Kidney capillary endothelial cell (primary cell): ENCODE measurements at regions not wholly inside any gene's neighbourhood (a gene's known extent, or its start where the extent isn't known, plus 50 kb on each side); places are given as distances from the start of the nearest gene placed in this dataset.
"Not testable (repeated sequence)": the region's sequence is repeated elsewhere in the genome, so short reads cannot be mapped to it uniquely, and the experiment has no call there.

Source experiments
- DNase-seq: peaks from one replicate; pipeline ENCODE4 v3.0.0-alpha.2; 2018; ENCODE audit warnings: low spot score

DNA sequence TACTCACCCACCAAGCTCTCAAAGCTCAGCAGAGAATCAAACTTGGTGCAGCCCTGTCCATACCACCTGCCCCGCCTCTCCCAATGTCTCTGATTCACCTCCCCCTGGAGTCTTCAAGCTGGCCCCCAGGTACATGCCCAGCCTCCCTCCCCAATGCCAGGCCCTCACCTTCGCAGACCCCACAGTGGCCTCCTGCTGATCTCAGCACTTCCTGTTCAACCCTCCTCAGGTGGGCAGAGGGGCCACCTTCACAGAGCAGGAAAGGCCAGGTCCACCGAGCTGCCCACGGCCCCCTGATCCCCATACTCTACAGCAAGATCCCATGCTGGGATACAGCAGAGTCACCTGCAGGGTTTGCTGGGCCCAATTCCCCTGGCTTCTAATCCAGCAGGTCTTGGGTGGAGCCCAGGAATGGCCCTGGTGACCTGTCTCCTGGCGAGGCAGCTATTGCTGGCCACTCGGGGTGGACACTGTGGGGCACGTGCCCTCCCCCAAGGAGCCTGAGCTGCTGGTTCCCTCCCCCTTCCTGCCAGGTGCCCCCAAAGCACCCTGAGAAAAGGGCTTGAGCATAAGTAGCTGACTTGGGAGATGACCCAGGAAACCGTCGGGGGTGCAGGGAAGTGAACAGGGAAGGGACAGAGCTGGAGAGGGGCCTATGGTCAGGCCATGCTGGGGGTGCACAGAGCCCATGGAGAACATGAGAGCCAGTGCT is 150.7 kb downstream of the BRD1 start:
- DNase-seq: no peak

DNA sequence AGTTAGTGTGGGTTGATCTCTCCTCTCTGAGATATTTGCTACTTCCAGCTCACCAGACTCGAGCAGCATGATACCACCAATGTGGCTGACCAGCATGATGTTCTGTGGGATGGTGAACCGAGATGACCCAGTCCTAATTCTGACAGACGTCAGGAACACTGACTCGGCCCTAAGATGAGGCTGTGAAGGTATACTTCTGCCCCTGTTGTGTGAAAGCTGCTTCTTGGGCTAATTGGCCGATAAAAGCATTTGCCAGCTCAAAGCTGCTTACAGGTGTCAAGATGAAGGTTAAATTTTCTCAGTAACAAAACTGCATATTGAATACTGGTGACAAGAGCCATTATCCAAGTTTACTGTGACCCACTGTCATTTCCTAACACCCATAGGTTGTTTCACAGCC is 151.4 kb downstream of the BRD1 start:
- no peak for DNase-seq

DNA sequence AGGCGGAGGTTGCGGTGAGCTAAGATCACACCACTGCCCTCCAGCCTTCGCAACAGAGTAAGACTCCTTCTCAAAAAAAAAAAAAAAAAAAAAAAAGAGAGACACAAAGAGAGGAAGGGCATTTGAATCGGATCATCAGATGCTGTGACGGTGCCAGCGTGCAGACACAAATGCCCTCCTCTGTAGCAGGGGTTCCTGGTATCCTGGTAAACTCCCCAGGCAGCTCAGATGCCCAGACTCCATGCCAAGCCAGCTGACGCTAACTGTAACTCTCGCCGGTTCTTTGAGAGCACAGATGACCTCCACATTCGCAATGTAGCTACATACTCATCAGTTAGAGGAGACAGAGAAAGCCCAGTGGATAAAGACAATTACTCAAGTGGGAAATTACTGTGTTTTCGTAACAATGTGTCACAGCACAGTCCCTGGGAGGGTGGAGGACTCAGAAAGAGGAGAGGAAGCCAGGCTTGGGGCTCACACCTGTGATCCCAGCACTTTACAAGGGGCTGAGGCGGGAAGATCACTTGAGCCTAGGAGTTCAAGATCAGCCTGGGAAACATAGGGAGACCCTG is 153.1 kb downstream of the BRD1 start:
- DNase-seq: no peak

DNA sequence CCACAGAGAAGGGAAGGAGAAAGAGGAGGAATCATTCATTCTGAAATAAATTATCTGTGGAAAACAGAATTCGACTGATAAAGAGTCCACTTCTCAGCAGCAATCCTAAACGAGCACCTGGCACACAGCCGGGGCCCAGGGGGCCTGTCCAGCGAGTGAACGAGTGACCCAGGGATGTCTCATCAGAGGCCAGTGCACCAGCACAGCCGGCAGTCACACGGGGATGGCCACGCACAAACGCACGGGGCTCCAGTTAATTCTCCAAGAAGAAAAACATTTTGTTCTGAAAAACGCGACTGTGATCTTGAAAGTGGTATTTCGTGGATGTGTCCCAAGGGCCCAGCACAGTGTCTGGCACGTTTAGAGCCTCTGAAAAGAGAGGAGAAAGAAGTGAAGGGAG is 154.6 kb downstream of the BRD1 start:
- no peak for DNase-seq

DNA sequence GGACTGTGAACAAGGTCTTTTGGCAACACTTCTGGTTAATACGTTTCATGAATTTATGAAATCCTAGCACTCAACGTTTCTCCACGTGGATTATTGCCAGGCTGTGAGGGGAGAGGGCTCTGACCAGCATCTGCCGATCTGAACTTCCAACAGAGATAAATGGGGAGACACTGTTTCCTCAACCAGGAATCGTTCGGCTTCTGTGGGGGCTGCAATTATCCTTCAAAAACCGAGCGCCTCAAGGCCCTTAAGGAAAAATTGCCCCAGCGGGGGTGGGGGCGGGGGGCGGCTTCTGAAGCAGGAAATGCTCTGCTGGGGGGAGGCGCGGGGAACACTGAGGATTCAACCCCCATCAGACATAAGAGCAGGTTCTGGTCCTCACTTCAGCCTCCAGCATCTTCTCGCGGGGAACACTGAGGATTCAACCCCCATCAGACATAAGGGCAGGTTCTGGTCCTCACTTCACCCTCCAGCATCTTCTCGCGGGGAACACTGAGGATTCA is 155.6 kb downstream of the BRD1 start:
- DNase-seq: no peak

DNA sequence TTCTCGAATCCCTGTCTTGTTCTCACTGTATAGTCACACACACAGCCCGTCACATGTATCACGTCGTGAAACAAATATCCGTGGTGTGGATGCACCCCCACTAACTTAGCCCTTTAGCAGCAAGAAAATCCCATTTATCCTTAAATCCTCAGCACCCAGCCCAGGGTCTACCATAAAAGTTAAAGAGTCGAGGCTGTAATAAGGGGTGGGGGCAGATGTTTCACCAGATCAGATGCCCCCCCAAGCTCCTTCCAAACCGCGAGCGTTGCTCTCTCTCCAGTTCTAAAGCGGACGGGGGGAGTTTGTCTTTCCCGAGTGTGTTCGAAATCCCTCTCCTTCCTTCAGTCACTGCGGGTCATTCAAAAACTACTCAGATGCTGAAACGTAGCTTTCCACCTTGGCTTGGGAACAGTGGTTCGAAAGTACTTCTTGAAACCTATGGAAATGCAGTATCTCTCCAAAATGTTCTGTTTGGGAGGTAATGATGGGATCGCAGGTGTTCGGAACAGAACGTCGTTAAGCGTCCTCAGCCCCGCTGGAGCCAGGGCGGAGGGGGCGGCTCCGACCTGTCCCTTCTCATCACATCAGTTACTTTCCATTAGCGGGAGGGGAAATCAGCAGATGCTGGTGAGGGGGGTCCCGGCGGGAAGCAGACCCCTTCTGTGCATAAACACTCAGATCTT is 156.2 kb downstream of the BRD1 start:
- no peak for DNase-seq

DNA sequence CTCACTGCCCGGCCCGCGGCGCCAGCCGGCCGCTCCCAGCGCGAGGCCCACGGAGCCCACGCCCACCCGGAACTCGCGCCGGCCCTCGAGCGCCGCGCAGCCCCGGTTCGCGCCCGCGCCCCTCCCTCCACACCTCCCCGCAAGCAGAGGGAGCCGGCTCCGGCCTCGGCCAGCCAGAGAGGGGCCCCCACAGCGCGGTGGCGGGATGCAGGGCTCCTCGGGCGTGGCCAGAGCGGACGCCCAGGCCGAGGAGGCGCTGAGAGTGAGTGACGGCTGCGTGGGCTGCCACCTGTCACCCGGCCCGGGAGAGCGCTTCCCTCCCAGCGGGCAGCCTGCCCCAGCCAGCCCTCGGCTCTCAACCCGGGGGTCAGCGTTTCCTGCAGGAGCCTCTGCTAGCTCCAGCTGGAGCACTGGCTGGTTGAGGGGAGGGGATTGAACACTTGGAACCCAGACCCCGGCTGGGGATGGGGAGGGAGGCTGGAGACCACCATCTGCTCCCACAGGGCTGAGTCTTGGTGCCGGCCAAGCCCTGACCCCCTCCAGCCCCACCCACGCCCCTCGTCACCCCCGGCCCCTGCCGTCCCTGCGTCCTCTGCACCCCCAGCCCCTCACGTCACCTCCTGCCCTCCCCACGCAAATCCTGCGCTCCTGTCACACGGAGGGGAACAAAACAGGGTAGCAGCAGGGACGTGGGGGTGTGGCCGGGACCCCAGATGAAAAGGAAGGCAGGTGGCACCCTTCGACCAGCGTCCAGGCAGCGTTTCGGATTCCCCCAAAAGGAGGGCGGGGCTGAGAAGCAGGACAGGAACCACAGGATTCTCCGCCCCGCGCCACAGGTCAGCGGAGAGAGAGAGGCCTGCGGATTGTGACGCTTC is 157.0 kb downstream of the BRD1 start:
- no peak for DNase-seq

DNA sequence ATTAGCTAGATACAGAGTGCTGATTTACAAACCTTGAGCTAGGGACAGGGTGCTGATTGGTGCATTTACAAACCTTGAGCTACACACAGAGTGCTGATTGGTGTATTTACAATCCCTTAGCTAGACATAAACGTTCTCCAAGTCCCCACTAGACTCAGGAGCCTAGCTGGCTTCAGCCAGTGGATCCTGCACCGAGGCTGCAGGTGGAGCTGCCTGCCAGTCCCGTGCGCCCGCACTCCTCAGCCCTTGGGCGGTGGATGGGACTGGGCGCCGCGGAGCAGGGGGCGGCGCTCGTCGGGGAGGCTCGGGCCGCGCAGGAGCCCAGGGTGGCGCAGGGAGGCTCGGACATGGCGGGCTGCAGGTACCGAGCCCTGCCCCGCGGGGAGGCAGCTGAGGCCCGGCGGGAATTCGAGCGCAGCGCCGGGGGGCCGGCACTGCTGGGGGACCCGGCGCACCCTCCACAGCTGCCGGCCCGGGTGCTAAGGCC is 157.7 kb downstream of the BRD1 start:
- DNase-seq: not testable (repeated sequence)

DNA sequence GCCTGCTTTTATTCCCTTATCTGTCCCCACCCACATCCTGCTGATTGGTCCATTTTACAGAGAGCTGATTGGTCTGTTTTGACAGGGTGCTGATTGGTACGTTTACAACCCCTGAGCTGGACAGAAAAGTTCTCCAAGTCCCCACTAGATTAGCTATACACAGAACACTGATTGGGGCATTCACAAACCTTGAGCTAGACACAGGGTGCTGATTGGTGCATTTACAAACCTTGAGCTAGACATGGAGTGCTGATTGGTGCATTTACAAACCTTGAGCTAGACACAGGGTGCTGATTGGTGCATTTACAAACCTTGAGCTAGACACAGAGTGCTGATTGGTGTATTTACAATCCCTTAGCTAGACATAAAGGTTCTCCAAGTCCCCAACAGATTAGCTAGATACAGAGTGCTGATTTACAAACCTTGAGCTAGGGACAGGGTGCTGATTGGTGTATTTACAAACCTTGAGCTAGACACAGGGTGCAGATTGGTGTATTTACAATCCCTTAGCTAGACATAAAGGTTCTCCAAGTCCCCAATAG is 158.2 kb downstream of the BRD1 start:
- not testable (repeated sequence) for DNase-seq

DNA sequence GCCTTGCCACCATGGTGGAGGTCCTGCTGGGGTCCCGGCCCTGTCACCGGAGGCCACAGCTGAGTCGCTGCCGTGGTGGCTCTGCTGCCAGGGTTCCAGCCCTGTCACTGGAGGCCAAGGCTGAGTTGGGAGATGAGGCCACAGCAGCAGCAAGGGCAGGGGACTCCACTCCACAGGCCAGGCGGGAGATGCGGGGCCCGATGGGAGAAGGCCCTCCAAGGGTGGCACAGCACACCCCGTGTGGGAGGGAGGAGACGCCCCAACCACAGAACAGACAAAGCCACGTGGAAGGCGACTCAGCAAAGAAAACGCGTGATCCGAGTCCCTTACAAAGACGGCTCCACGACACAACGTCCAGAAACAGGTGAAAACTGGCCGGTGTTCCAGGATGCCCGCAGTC is 159.3 kb downstream of the BRD1 start:
- no peak for DNase-seq

DNA sequence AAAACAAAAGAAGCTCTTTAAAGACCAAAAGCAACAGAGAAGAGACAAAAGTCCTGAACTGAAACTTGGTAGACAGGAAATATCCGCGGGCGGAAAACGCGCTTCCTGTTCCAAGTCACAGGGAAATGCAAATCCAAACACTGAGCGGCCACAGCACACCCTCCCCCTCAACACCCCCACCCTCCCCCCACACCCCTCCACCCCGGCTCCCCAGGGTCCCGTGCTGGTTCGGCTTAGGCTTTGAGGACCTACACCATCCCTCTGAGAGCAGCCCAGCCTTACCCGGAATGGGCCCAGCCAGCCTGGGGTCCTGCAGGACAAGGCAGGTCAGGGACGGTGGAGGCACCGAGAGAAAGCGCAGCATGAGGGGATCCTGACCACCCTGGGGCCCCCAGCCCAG is 160.4 kb downstream of the BRD1 start:
- peak; percentile 60 for DNase-seq

DNA sequence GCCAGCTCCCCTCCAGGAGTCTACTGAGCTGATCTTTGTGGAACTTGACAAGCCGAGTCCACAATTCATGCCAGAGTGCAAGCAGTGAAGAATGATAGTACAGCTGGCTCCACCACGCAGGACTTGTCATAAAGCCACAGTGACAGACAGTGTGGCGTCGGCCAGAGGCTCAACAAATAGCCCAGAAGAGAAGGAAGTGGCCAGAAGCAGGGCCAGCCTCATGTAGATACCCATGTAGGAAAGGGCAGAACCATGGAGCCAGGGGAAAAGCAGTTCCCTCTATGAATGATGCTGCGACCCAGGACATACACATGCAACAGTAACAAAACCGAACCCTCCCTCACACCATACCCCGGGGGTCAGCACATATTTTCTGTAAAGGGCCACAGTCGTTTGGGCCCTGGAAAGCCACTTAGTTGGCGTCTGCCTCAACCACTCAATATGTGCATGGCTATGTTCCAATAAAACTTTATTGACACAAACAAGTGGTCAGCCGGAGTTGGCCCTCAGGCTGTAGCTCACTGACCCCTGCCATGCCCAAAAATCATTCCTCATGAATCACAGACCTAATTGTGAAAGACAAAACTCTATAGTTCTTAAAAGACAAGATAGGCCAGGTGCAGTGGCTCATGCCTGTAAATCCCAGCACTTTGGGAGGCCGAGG is 161.4 kb downstream of the BRD1 start:
- no peak for DNase-seq

DNA sequence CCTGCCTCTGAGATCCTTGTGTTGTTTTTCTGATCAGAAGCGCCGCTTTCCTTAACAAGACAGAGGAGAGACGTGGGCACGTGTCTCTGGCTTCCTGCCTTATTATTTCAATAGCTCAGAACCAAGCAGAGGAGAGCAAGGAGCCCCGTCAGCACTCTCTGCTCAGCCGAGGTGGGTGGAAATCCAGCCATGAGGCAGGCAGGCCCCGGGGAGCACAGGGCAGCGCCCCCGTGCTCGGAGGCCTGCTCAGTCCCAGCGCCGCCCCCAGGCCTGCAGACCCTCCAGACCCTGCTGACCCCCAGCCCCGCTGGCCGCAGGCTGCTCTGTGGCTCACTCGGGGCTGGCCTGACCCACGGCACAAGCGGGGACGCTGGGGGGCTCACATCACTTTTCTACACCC is 162.8 kb downstream of the BRD1 start:
- DNase-seq: no peak

DNA sequence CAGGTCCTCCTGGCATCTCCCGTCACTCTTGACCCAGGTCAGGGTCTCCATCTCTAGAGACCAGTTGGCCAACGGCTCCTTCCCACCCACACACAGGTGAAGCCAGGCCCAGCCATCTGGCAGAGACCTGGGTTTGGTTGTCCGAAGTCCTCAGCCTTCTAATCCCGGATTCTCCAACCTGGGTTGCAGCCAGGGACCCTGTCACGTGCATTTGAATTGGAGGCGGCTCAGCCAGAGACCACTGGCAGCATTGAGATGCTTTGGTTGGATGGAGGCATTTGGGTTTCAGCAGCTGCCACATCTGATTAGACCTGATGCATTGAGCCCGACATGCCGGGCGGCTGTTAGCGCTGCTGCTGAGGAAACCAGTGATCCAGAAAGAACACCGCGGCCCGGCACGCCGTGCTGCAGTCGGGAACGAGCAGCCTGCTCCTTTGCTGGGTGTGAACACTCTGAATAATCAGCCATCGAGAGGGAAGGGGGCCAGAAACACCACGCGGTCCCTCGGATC is 163.2 kb downstream of the BRD1 start:
- no peak for DNase-seq

DNA sequence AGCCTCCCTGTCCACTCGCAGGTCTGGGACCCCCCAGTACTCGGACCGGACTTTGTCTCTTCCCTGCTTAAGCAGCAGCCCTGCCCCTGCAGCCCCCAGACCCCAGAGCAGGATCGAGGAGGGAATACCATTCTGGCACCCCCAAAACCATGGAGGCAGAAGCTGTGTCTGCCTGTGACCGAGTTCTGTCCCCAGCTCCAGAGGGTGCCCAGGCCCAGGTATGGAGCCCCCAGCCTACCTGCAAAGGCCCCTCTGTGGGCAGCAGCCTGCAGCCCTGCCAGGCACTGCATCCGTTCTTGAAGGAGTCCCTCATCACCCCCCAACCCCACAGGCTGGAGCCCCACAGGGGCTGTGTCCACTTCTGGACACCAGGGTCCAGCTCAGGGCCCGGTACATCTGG is 163.8 kb downstream of the BRD1 start:
- no peak for DNase-seq

DNA sequence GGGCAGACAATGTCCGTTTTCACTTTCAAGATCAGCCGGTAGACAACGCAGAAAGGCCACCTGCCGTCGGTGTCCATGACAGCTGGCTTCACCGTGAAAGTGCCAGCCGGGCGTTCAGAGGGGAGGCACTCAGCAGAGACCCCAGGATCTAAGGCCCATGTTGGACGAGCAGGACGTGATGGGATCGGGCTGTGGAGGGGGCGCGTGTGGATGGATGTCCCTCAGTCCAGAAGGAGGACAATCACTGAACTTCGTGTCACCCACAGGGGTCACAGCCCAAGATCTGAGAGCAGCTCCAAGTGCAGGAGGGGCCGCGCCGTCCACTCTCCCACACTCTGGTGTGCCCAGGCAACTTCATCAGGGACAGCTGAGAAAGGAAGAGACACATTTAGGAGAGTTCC is 164.4 kb downstream of the BRD1 start:
- DNase-seq: no peak

DNA sequence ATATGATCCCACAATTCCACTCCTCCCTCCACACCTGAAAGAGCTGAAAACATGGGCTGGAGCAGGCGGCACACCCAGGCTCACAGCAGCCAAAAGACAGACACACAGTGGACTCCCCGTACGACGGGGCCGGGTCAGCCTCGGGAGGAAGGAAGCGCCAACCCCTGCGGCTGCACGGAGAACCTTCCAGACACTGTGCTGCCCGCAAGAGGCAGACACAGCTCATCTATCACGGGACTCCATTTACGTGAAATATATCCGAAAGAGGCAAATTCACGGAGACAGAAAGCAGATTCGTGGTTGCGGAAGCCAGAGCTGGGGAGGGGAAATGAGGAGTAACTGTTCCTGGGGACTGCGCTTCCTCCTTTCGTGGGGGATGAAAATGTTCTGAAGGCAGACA is 165.0 kb downstream of the BRD1 start:
- no peak for DNase-seq

DNA sequence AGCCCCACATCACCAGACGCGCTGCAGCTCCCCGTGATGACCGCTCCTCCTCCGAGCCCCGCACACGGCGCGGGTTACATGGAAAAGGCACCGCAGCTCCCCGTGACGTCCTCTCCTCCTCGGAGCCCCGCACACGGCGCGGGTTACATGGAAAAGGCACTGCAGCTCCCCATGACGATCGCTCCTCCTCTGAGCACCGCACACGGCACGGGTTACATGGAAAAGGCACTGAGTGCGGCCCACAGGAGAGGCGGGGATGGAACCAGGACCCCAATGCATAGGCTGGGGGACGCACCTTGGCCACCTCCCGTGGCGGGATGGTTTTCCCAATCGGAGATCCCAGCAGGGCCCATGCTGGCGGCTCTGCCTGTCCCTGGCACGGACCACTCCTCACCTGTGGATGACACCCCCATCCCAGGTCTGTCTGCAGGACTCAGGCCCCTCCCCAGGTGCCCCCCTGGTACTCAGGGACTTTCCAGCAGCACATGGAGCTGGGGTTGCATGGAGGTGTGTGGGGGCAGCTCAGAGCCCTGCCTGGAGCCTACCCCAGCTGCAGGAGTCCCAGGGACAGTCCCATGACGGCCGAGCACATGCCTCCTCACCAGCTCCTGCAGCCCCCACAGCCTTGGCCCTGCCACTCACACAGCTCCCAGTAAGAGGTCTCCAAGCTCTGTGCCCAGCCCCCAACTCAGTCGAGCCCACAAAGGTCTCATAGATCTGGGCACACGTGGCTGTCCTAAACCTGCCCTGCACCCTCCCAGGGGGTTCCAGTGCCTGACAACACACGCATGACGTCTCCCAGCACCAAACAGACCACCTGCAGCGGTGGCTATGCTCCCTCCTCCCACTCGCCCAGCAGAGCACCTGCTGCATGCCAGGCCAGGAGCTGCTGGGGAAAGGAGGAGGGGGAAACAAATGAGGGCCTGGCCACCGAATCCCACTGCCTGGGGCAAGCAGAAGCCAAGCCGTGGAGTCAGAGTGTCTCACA is 166.6 kb downstream of the BRD1 start:
- no peak for DNase-seq

DNA sequence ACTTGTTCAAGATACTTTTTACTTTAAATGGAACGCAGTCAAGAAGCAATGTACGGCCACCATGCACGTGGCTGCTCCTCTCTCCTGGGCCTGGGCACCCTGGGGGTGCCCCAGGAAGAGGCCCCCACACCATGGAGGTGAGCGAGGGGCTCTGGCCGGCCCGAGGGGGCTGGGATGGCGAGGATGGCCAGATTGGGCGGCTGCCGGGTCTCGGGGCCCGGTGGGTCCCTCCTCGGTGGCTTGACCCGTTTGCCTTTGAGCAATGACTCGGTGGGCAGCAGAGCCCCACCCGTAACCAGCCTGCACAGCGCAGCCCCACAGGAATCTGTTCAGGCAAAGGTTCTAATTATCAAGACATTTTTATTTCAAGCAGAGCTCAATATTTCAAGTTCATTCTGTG is 167.4 kb downstream of the BRD1 start:
- DNase-seq: no peak

DNA sequence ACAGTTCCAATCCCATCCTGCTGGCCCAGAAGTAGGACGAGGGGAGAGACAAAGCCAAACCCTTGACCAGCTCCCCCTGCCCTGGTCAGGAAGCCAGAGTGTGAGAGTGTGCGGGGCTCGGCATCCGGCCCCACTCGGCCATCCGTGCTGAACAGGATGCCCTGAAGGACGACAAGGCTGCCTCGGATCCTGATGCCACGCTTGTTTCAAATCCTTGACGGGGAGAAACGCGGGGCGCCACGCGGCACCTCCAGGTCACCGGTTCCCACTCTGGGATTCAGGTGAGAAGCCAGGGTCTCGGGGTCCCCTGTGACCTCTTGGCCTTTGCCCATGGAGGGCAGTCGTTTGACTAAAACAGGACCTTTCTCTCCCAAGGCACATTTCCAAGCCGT is 167.8 kb downstream of the BRD1 start:
- peak; percentile 26 for DNase-seq
